ENCODE measurements at regions not wholly inside any gene's neighbourhood (a gene's known extent, or its start where the extent isn't known, plus 50 kb on each side); places are given as distances from the start of the nearest gene placed in this dataset.

DNA sequence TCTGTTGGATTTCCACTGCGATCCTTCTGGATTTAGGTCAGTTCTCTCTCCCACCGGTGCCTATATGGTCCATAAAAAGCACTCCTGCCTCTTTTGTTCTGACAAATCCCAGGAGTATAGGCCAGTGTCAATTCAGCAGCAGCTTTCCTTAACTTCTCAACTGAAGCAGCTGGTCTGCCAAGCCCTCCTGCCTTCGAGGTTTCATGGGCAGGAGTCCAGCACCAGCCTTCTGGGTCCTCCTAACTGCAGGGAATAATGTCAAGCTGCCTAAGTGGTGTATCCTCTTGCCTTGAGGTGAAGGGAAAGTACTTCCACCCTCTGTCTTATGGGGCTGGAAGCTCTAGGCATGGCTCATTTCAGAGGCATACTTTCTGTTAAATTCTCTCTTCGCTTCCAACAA is 149.4 kb upstream of the NCAM1 start:
- Histone ChIP-seq H3K56ac (ENCODE audit: extremely low read depth, insufficient read depth, low read length) (no peak overlapping the region), H3K14ac (replicated peaks; ENCODE audit: low read depth, low read length) (no peak overlapping the region), H3K27me3 (ENCODE audit: control insufficient read depth, insufficient read depth, low read length) (no peaks in the 10 kb centered on the region), H3K18ac (ENCODE audit: low read depth, low read length) (no peak overlapping the region), H4K8ac (ENCODE audit: low read depth in 2 of 2, low read length in 2 of 2) (no peak overlapping the region), H3K23ac (ENCODE audit: low read depth, low read length) (no peak overlapping the region), H3K9me1 (ENCODE audit: insufficient read depth, low read length) (no peaks in the 10 kb centered on the region), H2BK120ac (ENCODE audit: low read depth, low read length) (no peak overlapping the region), H3K4me1 (ENCODE audit: control insufficient read depth, insufficient read depth, low read length) (no peaks in the 10 kb centered on the region), H3K79me1 (ENCODE audit: low read depth in 1 of 2, low read length in 2 of 2) (no peaks in the 10 kb centered on the region), H3K27ac (ENCODE audit: insufficient read depth, low read length) (no peak overlapping the region), H4K20me1 (ENCODE audit: insufficient read depth, low read length) (no peaks in the 10 kb centered on the region), H3K4me3 (ENCODE audit: insufficient read depth, low read depth, low read length) (no peak overlapping the region), H2BK15ac (ENCODE audit: low read depth, low read length) (no peak overlapping the region), H2BK5ac (ENCODE audit: low read depth, low read length, poor library complexity, severe bottlenecking) (no peak overlapping the region), H3K9ac (ENCODE audit: low read depth, low read length) (no peak overlapping the region), H3K4me2 (ENCODE audit: low read depth, low read length) (no peak overlapping the region), H2AK9ac (replicated peaks; ENCODE audit: low read depth, low read length, poor library complexity) (no peak overlapping the region), H2BK20ac (ENCODE audit: low read depth, low read length) (no peak overlapping the region), H3K9me3 (ENCODE audit: control insufficient read depth, insufficient read depth, low read length) (no peaks in the 10 kb centered on the region), H2AK5ac (ENCODE audit: low read depth, low read length) (no peak overlapping the region), H3K36me3 (ENCODE audit: control insufficient read depth, insufficient read depth, low read length) (no peaks in the 10 kb centered on the region), H4K91ac (ENCODE audit: insufficient read depth, low read depth, low read length) (no peak overlapping the region), H4K5ac (ENCODE audit: low read depth, low read length) (no peak overlapping the region), H3K4ac (ENCODE audit: low read depth, low read length) (no peak overlapping the region), H2AFZ (replicated peaks; ENCODE audit: low read length, poor library complexity) (no peak overlapping the region)
- no peak for ATAC-seq (ENCODE audit: low read depth)
- DNase-seq: no peak
- WGBS, 2 experiments (ENCODE audit: extremely low coverage in 2 of 2, insufficient read length in 1 of 2): 40% methylated on average over 3 of the region's 4 CpGs; no CpG with 5 or more reads in 1 of the 2 experiments
- ChIA-PET POLR2A (ENCODE audit: unreplicated experiment) (no interaction called here), CTCF (no interaction called here)
- BruUV-seq (replicated peaks): no TSS peak
- in situ Hi-C loops (cut with MboI; ENCODE audit: low sequenced_read_pairs): no loop called here
- dilution Hi-C loops (cut with HindIII; ENCODE audit: low sequenced_read_pairs, unreplicated experiment): no loop called here
- no peak for TF ChIP-seq POLR2A (IDR thresholded peaks at IDR 0.05; ENCODE audit: low read depth, low read length)
- no peak for TF ChIP-seq MXI1 (IDR thresholded peaks at IDR 0.05; ENCODE audit: borderline replicate concordance, low read depth, low read length)
- TF ChIP-seq, protein P1, sequence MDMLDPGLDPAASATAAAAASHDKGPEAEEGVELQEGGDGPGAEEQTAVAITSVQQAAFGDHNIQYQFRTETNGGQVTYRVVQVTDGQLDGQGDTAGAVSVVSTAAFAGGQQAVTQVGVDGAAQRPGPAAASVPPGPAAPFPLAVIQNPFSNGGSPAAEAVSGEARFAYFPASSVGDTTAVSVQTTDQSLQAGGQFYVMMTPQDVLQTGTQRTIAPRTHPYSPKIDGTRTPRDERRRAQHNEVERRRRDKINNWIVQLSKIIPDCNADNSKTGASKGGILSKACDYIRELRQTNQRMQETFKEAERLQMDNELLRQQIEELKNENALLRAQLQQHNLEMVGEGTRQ (IDR thresholded peaks at IDR 0.05; ENCODE audit: low read depth, low read length): no peak
- no peak for TF ChIP-seq CHD1 (IDR thresholded peaks at IDR 0.05; ENCODE audit: low read depth, low read length)
- TF ChIP-seq RFX5 (IDR thresholded peaks at IDR 0.05; ENCODE audit: low read depth, low read length): no peak
- no peak for TF ChIP-seq RCOR1 (IDR thresholded peaks at IDR 0.05; ENCODE audit: insufficient replicate concordance, low read length)
- no peak for TF ChIP-seq SMC3 (IDR thresholded peaks at IDR 0.05; ENCODE audit: low read depth, low read length)
- no peak for TF ChIP-seq MAZ (IDR thresholded peaks at IDR 0.05; ENCODE audit: borderline replicate concordance, low read depth, low read length)
- no peak for TF ChIP-seq NFE2L2 (IDR thresholded peaks at IDR 0.05; ENCODE audit: low read depth, low read length)
- no peak for TF ChIP-seq MAFK (IDR thresholded peaks at IDR 0.05; ENCODE audit: low read depth, low read length)
- TF ChIP-seq, protein P2, sequence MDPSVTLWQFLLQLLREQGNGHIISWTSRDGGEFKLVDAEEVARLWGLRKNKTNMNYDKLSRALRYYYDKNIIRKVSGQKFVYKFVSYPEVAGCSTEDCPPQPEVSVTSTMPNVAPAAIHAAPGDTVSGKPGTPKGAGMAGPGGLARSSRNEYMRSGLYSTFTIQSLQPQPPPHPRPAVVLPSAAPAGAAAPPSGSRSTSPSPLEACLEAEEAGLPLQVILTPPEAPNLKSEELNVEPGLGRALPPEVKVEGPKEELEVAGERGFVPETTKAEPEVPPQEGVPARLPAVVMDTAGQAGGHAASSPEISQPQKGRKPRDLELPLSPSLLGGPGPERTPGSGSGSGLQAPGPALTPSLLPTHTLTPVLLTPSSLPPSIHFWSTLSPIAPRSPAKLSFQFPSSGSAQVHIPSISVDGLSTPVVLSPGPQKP (IDR thresholded peaks at IDR 0.05; ENCODE audit: borderline replicate concordance, low read depth, low read length): no peak
- TF ChIP-seq RAD21 (IDR thresholded peaks at IDR 0.05; ENCODE audit: low read length): no peak
- intact Hi-C loops (cut with micrococcal nuclease): no loop called here
